T1000 (cell line): ENCODE measurements at regions not wholly inside any gene's neighbourhood (a gene's known extent, or its start where the extent isn't known, plus 50 kb on each side); places are given as distances from the start of the nearest gene placed in this dataset.

Experiments used
- DNase-seq: peaks from one replicate; lab custom pipeline; 2025; ENCODE audit warnings: mixed read lengths; lab: John Stamatoyannopoulos, UW

DNA sequence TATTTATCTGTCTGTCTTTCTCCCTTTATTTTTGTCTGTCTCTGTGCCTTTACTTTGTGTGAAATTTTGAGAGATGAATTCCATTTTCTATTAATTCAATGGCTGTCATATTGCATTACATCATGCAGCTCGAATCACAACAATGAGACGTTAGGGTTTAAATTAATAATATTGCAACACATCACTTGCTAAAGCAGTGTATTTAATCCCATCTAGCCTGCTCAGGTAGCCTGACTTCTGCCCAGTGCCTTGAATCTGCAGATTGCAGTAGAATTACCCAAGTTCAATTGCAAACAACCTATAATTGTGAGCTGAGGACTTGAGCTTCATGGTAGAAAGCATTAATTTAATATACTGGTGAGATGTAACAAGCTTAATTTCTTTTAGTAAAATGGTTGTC, 235.7 kb upstream of the TSHZ2 start:
- DNase-seq: no peak

DNA sequence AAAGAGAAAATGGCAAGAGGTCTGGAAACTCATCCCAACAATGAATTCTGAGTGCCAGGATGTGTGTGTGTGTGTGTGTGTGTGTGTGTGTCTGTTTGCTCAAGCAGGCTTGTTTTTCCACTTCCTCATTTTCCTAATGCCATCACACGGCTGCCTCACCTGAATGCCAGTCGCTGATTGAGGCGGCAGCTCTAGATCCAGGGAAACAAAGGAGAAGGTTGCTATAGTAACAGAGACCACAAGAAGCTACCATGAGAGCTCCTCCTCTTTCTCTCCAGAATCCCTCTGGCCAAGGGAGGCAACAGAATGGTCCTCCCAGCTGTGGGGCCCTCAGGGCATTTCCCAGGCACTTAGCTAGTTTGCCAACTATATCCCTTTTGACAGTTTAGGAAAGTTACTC, 241.1 kb upstream of the TSHZ2 start:
- DNase-seq: no peak

DNA sequence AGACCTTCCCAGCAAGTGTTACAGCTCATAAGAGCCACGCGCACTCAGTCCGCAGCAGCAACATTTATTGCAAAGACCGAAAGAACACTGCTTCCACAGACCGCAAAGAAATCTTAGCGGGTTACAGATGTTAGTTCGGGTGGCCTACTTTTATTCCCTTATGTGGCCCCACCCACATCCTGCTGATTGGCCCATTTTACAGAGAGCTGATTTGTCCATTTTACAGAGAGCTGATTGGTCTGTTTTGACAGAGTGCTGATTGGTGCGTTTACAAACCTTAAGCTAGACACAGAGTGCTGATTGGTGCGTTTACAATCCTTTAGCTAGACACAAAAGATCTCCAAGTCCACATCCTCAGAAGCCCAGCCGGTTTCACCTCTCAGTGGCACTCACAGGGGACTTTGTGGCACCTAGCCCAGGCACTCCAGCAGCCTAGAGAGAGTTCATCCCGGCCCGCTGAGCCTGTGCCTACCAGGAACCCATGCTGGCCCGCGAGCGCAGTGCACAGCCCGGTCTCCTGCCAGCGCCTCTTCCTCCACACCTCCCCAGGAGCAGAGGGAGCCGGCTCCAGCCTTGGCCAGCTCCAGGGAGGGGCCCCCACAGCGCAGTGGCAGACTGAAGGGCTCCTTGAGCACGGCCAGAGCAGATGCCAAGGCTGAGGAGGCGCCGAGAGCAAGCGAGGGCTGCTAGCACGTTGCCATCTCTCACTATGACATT, 244.3 kb upstream of the TSHZ2 start:
- no peak for DNase-seq

DNA sequence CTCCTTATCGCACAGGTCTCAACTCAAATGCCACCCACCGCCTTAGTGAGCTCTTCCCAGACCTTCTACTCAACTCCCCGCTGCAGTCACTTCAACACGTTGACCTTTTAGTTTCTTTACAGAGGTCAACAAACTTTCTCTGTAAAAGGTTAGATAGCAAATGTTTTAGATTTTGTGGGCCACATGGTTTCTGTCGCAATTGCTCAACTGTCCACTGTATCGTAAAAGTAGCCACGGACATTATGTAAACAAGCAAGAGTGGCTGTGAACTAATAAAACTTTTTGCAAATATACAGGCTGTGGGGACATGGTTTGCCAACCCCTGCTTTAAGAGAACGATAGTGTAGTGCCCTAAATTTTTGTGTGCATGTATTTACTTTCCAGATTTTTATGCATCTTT, 247.6 kb upstream of the TSHZ2 start:
- no peak for DNase-seq

DNA sequence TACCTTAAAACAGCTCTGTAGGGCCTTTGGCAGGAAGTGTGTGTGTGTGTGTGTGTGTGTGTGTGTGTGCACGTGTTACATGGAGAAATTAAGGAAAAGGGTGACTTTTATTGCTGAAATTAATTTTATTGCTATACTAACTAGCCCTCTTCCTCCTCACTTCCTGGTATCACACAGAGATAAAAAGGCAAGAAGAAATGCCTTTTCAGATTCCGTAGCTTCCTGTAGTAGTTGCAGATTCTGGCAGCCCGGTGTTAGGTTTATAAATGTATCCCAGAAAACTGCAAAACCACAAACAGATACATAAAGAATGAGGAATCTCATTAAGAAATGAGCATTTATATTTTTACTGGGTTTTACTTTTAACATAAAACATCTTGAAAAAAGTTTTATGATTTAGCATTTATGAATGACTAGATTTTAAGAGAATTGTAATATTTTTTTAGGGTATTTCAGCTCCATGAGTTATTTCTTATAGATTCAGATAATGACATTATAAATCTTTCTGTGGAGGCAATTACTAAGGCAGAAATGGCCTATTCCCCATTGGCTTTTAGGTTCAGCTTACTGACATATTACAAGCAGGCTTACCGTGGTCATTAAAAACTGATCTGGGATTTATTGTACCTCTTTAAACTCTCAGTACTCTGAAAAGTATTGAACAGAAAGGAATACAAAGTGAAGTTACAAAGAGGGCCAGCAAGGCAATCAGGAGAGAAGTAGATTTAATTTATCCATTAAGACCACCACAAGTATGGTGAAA, 249.1 kb upstream of the TSHZ2 start:
- DNase-seq: no peak

DNA sequence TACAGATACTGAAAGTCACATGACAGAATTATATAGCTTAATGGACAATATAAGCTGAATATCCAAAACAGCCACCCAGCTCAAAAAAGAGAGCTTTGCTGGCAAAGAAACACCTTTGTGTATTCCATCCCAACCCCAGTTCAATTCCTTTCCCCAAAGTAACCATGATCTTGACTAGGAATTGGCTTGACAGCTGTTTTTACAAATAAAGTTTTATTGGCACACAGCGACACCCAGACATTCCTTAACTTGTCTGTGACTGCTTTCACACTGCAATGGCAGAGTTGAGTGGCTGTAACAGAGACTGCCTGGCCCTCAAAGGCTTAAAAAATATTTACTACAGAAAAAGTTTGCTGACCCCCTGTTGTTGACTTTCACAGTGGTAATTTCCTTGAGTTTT, 264.0 kb upstream of the TSHZ2 start:
- no peak for DNase-seq

DNA sequence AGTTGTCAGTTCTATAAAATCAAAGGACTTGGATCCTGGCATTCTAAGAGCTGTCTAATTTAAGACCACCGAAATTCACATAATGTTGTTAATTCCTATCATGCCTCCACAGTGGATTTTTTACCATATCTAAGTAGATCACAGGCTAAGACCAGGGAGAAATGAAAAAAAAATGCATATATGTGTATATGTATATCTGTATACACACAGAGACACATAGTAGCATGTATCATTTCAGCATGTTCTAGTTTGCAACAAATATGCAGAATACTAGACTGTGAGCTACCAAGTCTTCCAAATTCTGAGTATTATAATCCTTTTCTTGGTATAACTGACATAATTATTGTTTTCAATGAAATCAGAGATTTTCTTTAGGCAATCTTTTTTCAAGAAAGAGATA, 267.6 kb upstream of the TSHZ2 start:
- DNase-seq: no peak

DNA sequence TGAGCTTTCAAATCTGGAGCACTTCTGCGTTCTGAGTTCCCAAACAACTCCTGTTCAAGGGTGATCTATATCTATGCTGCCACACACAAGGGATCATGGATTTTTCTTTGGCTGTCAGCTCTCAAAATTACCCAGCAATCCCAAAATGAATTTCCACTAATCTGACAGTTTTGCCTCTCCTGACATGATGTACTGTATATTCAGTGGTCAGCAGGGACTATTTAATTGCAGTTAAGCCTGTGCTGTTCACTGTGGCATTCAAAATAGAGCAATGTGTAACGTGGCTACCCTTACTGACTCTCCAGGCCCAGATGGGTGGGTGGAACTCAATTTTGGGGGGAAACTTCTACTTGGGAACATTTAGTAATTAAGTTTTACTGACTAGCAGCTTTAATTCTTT, 283.8 kb upstream of the TSHZ2 start:
- DNase-seq: no peak

DNA sequence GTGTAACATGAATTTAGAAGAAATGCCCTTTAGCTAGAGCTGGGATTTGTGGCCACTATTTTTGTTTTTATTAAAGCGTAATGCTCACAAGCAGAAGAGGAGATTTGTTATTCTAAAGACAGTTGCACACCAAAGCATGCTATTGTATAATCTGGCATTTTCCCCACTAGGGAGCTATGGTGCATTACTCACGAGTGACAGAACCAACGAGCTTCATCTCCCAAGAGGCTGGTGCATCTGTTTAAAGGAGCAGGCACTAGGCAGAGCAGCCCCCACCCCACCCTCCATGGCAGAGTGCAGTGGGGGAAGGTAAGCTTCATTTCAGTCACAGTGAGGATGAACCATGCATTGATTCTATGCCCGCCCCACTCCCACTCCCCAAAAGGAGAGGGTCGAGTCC, 287.3 kb upstream of the TSHZ2 start:
- DNase-seq: no peak

DNA sequence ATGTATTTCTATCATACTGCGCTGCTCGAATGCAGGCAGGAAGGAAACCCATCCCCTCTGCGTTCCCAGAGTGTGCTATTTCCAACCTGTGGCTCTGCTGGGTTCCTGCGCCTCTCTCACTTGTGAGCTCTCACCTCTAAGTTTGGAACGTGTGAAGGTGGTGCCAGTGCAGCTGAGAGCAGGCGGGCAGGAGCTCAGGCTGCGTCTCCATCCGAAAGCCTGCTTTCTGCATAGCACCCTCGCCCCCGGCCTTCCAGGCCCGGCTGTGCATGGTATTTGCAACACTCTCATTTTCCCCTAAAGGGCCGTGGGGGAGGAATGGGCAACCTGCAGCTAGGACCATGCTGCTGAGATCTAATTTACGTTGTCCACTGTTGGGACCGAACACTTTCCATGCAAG, 288.0 kb upstream of the TSHZ2 start:
- no peak for DNase-seq

DNA sequence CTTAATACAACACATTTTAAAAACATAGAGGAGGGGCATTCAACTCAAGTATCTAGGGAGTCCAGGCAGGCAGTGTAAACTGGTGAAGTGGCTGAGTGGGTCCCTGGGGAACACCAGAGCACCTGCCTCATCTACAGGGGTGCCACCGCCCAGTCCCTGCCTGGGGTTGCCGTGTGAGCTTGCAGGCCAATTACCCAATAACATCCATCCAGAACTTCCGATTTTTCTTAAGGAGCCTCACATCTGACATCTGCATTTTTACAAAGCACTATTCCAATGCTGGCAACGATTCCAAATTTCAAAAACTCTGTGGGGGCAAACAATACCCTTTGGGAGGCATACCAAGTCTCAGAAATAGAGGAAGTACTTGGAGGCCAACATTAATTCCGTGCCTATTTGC, 288.4 kb upstream of the TSHZ2 start:
- no peak for DNase-seq

DNA sequence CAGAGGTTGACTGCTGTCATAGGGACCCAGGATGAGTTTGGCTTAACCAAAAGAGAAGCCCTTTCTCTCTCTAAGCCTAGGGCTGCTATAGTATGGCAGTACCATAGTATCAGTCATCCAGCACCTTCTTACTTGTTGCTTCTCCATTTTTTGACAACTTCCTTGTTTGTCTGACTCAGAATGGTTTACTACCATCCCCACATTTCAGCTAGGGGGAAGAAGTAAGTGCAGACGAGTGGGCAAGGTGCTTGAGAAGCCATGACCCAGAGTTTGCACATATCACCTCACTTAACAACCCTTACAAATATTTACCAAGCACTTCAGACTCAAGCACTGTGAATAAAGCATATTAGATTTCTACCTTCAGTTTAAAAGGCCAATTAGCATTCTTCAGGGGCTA, 289.9 kb upstream of the TSHZ2 start:
- no peak for DNase-seq

DNA sequence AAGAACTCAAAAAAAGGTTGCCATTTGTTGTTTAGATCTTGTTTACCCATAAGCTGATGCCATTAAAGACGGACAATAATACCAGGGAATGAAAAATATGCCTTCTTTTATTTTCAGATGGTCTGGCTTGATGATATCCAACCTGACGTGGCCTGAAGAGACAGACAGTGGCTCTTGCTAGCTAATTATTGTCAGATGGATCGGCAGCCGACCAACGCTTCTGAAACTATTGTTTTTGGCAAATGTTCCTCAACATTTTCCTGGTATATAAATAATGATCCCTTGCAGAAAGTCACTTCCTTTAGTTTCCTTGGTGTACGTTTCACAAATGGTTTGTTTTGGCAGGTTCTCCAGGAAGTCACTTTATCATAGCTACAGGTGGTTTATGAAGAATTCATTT, 290.9 kb upstream of the TSHZ2 start:
- no peak for DNase-seq

DNA sequence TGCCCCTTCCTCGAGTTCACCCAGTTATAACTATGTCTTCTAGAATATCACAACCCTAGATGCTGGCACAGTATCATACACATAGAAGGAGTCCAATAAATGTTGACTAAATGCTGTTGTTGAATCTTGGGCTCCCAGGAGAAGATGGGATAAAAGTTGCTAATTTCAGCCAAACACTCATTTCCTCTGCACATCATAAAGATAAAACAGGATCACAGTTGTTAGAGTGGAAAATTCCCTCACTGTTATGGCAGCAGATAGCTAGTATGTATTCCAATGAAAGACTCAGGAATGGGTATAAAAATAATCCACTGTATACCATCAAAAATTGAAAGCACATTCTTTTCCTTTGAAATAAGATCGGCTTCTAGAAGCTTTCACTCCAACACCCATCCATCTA, 294.9 kb upstream of the TSHZ2 start:
- DNase-seq: no peak

DNA sequence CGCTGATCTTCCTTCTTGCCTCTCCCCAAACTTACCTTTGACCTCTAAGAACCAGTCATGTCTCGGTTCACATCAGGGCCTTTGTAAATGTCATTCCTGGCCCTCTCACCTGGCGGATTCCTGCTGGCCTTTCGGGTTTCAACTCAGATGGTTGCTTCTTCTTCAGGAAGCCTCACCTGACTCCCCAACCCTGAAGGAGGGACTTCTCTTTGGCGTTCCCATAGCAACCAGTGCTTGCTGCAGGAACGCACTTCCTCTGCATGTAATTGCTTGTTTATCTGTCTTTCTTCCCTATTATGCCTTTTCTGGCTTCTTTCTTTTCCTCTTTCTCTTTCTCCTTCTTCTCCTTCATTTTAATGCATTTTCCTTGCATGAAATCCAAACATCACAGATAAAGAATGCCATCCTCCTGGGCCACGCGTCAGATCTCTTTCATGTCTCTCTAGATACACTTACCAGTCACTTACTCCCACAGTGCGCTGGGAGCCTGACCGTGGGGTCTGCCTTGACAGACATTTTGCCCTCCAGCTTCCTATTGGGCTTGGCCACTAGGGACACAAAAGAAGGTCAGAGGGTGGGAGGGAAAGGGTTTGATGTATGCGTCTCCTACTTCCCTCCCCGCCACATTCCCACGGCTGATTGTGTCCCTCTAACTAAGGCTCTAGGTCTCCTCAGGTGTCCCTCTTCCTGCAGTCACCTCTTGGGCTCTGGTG, 295.7 kb upstream of the TSHZ2 start:
- DNase-seq: no peak

DNA sequence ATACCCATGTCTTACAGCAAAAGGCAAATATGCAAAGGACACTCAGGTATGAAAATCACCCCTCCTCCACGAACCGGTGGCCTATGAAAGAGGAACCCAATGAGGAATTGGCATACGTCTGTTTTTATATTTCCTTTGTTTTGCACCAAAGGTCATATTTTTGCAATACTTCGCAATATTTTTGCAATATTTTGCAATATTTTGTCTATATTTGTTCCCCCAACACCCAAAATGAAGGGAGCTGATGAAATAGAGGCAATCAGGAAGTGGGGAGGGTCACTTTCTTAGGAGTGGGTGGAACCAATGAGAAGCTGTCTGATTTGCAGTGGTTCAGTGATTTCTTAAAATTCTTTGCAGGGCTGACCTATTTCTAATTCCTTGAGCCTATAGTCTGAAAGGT, 296.8 kb upstream of the TSHZ2 start:
- DNase-seq: no peak

DNA sequence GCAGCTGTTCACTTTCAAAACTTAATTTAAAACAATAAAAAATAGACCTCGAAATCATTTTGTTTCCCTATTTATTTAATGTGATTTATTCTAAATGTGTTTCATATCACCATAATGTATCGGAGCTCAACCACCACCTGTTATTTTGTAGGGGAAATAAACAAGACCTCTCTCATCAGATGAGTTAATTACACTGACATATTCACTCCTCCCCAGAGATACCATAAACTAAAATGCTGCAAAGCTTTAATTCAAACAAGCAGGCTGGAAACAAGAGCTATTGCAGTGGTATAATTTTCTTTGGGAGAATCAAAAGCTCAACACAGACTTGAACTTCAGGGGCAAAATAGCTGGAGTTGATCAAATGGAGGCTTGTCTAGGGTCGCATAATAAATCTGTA, 303.5 kb upstream of the TSHZ2 start:
- DNase-seq: no peak

DNA sequence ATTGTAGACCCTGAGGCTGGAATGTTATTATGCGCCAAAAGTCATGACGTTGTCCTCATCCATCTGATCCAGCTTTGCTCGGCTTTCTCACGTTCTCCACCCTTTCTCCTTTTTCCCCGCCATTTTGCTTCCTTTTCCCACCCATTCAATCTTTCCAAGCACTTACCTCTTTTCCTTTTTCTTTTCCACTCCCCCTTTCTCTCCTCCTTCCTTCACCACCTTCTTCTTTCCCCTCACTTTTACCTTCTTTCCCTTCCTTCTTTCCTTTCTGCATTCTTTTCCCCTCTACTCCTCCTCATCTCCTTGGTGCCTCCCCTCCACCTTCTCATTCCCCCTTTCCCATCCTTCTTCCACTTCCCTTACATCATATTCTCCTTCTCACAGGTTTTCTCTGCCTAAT, 304.8 kb upstream of the TSHZ2 start:
- DNase-seq: no peak

DNA sequence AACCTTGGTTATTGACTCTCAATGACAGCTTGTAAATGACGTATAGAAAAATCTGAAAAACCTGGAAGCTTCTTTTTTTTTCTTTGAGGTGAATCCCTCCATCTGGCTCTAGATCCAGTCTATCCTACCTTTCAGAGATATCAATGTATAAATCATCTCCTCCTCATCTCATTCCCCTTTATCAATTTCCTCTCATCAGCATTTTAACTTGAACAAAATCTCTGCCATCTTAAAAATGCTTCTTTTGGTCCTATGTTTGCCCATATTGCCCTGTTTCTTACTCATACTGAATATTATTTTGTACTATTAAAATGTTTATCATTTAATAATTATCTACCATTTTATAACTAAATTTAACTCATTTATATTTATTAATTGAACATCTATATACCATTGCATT, 306.7 kb upstream of the TSHZ2 start:
- no peak for DNase-seq

DNA sequence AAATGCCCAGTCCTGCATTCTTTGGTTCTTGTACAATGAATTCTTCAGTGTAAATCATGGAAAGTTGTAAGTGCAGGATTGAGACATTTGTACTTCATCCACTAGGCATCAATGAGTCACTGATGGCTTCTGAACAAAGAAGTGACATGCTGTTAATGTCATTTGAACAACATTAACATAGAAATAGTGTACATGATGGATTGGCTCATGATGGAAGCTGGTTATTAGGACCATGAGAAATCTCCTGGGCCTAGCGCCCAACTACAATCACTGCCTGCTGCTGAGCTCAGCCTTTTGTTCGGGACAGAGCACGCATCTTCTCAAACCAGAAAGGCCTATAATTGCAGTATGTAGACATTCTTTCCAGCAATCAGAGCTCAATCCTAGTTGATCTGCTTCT, 316.8 kb upstream of the TSHZ2 start:
- no peak for DNase-seq

DNA sequence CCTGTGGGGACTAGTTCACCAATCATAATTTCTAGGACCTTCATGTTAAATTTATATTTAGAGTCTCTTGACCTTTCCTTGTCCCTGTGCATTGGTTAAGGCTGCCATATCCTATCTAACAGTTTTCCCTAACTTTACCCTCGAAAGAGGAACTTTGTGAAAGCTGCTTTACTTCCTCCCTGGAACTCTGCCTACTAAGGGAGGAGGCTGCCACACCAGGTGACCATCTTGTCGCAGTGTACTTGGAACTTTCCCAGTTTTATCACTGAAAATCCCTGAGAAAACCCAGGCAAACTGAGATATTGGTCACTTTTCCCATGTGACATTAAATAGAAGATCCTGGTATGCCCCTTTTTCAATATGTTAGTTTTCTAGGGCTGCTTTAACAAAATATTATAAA, 317.6 kb upstream of the TSHZ2 start:
- DNase-seq: no peak

DNA sequence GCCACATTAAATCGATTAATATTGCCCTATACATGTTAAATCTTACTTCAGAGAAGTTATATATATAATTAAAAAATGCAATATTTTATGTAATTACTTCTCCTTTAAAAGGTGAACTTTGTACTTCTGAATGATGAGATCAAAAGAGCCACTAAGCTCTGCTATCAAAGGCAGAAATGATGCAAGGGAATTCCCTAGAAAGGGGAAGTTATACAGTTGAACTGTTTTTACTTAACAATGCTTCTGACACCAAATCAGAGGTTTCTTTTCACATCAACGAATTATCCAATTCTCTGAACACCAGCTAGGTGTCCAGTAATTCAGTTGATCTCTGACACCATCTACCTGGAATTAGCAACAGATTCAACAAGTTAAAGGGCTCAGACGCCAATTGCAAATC, 319.9 kb upstream of the TSHZ2 start:
- no peak for DNase-seq

DNA sequence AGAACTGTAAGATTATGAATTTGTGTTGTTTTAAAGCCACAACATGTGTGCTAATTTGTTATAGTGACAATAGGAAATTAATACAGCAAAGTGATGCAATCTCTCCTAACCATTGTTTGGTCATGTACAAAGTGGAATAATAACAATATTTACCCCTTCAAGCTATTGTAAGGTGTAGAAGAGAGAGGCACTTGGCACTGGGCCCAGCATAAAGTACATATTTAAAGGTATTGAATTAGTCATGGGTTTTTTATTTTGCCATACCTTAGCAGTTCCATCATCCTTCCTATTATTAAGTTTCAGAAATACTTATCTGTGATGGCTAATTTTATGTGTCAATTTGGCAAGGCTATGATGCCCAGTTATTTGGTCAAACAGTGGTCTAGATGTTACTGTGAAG, 322.4 kb upstream of the TSHZ2 start:
- DNase-seq: no peak
